GM18861 (cell line): ENCODE measurements at regions not wholly inside any gene's neighbourhood (a gene's known extent, or its start where the extent isn't known, plus 50 kb on each side); places are given as distances from the start of the nearest gene placed in this dataset.
"Not testable (repeated sequence)": the region's sequence is repeated elsewhere in the genome, so short reads cannot be mapped to it uniquely, and the experiment has no call there.

Source experiments
- ATAC-seq: cut with Tn5 transposase; IDR thresholded peaks from one replicate; pipeline ENCODE4 v1.9.1; 2021; ENCODE audit not compliant: unreplicated experiment

GRCh38 chr16:52309446-52310416 is 237.2 kb downstream of the TOX3 start:
- no peak for ATAC-seq

- ATAC-seq, result no peak
Observed at GRCh38 chr16:52308051-52308450, 238.9 kb downstream of the TOX3 start.

- no peak for ATAC-seq
Observed at GRCh38 chr16:52301026-52301425, 245.9 kb downstream of the TOX3 start.

GRCh38 chr16:52298769-52299168 is 248.2 kb downstream of the TOX3 start:
- ATAC-seq, result no peak

GRCh38 chr16:52296706-52297315 is 250.1 kb downstream of the TOX3 start:
- not testable (repeated sequence) for ATAC-seq

GRCh38 chr16:52296076-52296475 is 250.9 kb downstream of the TOX3 start:
- ATAC-seq, result no peak

GRCh38 chr16:52294660-52295059 is 252.3 kb downstream of the TOX3 start:
- ATAC-seq, result no peak

- ATAC-seq, result no peak
Observed at GRCh38 chr16:52293204-52293603, 253.7 kb downstream of the TOX3 start.

GRCh38 chr16:52283584-52284375 is 263.2 kb downstream of the TOX3 start:
- ATAC-seq, result no peak

GRCh38 chr16:52283018-52283417 is 263.9 kb downstream of the TOX3 start:
- ATAC-seq, result no peak

- no peak for ATAC-seq
Observed at GRCh38 chr16:52280086-52280485, 266.9 kb downstream of the TOX3 start.

- no peak for ATAC-seq
Observed at GRCh38 chr16:52271088-52271750, 275.7 kb downstream of the TOX3 start.

- ATAC-seq, result no peak
Observed at GRCh38 chr16:52265446-52265861, 281.5 kb downstream of the TOX3 start.

- ATAC-seq, result no peak
Observed at GRCh38 chr16:52257534-52257933, 289.4 kb downstream of the TOX3 start.

- no peak for ATAC-seq
Observed at GRCh38 chr16:52256310-52257078, 290.4 kb downstream of the TOX3 start.

GRCh38 chr16:52254746-52255145 is 292.2 kb downstream of the TOX3 start:
- no peak for ATAC-seq

- ATAC-seq, result no peak
Observed at GRCh38 chr16:52252680-52253079, 294.3 kb downstream of the TOX3 start.

- ATAC-seq, result no peak
Observed at GRCh38 chr16:52251495-52251894, 295.4 kb downstream of the TOX3 start.

GRCh38 chr16:52247737-52248136 is 299.2 kb downstream of the TOX3 start:
- no peak for ATAC-seq

GRCh38 chr16:52238710-52239109 is 308.2 kb downstream of the TOX3 start:
- no peak for ATAC-seq
